NCI-H1092 (cell line): ENCODE measurements at regions not wholly inside any gene's neighbourhood (a gene's known extent, or its start where the extent isn't known, plus 50 kb on each side); places are given as distances from the start of the nearest gene placed in this dataset.
"Not testable (repeated sequence)": the region's sequence is repeated elsewhere in the genome, so short reads cannot be mapped to it uniquely, and the experiment has no call there.

Experiments used
- DNase-seq: peaks from one replicate; lab custom pipeline; 2025; lab: John Stamatoyannopoulos, UW

- no peak for DNase-seq
Observed at GRCh38 chr16:65355706-65356105, 233.8 kb upstream of the CDH11 start.

- DNase-seq: no peak
Observed at GRCh38 chr16:65353183-65353582, 231.3 kb upstream of the CDH11 start.

- DNase-seq: no peak
Observed at GRCh38 chr16:65349626-65350025, 227.8 kb upstream of the CDH11 start.

GRCh38 chr16:65343556-65343955 is 221.7 kb upstream of the CDH11 start:
- DNase-seq: no peak

DNA sequence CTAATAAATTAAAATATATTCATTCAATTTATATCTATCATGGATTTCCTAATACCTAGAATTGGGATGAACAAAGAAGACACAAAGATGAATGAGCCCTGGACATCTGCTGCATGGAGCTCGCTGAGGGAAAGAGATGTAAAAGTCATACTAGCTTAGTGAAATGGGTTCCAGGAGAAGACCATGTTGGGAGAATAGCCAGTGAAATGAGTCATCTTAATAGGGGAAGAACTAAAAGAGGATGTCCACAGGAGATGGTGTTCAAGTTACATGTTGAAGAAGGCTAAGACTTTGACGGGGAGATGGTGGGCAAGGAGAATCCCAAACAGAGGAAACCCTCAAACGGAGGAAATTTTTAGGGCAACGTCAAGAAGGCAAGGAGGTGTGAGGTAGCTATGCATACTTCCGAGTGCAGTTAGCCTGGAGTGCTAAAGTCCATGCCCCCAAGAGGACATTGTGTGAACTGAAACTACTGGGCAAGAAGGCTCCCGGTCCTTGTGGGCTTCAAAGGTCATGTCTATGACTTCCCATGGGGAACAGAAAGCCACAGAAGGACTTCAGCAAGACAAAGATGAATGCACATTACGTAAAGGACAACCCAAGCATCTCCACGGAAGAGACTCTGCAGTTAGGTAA is 220.5 kb upstream of the CDH11 start:
- DNase-seq: no peak

- no peak for DNase-seq
Observed at GRCh38 chr16:65339062-65339461, 217.2 kb upstream of the CDH11 start.

- DNase-seq: no peak
Observed at GRCh38 chr16:65336160-65336559, 214.3 kb upstream of the CDH11 start.

DNA sequence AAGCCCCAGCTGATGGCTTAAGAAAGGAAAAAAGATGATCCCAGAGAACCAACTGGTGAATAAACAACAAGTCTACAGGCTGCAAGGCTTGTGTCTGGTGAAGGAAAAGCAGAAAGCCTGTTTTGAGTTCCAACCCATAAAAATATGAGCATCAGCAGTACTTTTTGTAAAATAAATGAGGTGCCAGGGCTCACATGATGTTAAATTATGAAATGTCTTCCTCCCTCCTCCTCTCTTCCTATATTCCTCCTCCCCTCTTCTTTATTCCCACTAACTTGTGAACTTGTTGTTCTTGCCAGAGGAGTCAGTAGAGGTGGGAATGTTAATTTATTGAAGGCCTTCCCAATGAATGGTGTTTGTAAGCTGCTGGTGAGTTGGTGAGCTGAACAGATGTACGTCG is 212.2 kb upstream of the CDH11 start:
- no peak for DNase-seq

GRCh38 chr16:65333283-65333682 is 211.4 kb upstream of the CDH11 start:
- no peak for DNase-seq

DNA sequence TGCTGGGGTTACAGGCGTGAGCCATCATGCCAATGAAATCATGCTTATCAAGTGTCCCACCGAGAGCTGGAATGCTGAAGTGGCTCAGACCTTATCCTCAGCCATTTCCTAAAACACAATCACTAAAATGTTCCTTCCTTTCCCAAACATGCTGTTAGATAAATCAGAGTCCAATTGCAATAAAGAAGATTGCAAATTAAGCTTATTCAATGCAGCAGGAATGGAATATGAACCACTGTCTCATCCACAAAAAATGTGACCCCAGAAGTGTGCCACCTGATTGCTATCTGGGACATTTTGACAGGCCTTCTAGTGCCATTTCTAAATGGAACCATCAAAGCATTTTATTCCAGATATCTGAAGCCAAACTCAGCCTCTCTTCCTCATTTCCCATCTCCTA is 205.5 kb upstream of the CDH11 start:
- DNase-seq: no peak

- no peak for DNase-seq
Observed at GRCh38 chr16:65323655-65324237, 201.9 kb upstream of the CDH11 start.

GRCh38 chr16:65319621-65320231 is 197.9 kb upstream of the CDH11 start:
- no peak for DNase-seq

GRCh38 chr16:65318590-65319257 is 196.9 kb upstream of the CDH11 start:
- no peak for DNase-seq

DNA sequence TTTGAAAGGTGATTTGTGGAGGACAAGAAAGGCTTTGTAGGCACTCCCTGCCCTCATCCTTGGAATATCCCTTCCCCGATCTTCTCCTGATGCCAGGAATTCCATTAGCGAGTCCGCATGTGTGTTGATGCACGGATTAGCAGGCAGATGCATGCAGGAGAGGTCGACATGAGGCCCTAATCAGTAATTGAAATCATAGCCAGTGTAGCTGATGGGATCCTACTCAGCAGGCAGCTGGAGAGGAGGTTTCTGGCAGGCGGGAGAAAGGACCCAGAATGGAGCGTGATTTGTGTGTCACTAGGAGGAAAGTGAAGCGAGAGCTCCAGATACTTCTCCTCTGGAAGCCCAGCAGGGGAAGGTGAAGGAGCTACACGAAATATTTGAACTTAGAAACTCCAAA is 196.3 kb upstream of the CDH11 start:
- DNase-seq: no peak

GRCh38 chr16:65316808-65317207 is 194.9 kb upstream of the CDH11 start:
- no peak for DNase-seq

DNA sequence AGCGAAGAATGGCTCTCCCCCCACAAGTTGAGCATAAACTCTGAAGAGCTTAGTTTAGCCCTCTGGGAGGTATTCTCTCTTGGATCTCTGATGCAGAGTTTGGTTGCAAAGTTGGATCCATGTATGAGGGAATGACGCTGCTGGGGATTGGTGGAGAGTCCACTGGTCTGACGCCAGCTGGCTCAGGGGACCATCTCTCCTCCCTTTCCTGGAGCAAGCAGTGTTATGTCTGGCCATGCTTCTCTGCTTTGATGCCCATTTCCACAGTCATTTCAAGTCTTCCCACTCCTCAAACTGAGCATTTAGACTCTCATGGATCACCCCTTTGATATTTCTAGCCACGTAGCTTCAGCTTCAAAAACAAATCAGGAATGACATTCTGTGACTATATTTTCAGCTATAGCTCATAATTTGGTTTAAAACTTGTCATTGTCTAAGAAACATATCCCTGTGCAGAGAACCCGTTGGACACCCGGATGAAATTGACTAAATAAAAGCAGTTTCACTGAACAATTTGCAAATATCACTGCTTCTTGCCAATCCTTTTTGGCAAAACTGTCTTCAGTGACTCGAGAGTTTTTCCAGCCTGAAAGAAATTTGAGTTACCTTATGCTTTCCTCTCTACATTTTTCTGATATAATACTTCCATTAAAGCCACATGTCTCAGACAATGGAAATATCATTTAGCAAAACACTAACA is 193.4 kb upstream of the CDH11 start:
- DNase-seq: no peak

GRCh38 chr16:65314627-65315008 is 192.8 kb upstream of the CDH11 start:
- DNase-seq: no peak

DNA sequence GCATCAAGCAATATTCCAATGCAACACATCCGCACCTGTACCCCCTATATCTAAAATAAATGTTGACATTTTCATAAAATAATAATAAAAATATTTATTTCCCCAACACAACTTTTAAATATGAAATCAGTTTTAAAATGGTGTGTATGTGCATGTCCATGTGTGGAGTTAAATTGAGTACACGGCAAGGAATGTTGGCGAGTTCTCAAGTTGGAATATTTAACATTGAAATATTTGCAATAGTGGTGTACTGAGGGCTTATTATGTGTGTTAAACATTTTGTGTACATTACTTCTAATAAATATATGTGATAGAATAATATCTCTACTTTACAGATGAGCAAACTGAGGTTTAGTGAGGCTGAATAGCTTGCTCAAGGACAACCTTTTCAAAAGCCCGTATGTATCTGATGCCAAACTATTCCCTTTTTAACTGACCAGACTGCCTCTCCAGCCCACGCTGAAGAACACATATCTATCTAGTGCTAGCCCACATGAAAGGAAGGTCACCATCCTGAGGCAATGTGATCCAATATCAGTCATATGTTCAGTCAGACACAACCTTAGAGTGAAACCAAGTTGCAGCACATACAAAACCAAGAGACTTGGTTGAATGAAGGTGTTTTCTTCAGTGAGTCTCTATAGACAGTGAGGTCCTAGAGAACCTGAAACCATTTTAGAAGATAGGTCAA is 192.2 kb upstream of the CDH11 start:
- DNase-seq: no peak

DNA sequence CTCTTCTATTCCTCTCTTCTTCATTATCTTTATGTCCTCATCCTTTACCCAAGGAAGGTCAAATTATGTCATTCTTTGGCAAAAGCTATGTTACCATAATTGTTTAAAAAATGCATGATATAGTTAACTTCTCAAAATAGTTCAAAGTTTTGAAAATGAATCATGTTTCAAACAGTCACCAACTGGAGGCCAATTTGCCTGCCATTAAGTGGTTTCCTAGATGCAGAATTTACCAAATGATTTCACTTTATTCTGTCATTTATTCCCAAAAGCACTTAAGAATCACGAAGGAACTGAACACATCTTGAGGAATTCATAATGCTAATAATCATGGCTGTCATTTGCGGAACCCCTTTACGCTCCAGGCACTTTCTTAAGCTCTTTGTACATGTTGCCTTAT is 190.9 kb upstream of the CDH11 start:
- no peak for DNase-seq

DNA sequence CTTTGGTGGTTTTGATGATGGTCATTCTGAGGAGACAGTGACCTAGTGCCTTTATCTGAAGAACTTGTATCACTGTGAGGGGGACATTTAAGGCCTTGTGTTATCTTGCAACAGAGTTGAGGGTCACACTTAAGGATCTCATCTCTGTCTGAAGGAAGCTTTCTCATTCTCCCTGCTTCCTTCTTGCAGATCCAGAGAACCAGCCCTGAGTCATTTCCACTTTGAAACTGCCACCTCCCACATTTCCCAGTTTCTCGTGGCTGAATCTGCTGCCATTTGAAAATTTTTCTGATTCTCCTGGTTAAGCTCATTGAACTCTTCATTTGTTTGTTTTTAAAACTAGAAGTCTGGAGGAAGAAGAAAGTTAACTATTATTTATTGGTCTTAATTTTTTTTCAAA is 190.2 kb upstream of the CDH11 start:
- DNase-seq: no peak

GRCh38 chr16:65310491-65310890 is 188.6 kb upstream of the CDH11 start:
- DNase-seq: not testable (repeated sequence)

DNA sequence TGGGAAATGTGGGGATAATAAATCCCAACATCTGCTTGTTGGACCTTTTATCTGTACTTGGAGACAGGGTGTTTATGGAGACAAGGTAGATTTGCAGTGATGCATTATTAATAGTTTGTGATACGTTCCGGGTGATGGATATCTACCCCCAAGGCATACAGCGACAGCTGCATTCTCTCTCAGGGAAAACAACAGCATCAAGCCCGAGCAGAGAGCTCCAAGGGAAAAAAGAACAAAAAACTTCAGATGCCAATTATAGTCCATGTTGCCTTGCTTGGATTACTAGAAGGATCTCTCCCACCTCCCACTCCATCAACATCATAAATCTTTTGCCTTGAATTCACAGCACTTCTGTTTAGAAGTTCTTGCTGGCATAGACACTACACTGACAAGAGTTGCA is 187.5 kb upstream of the CDH11 start:
- no peak for DNase-seq
